ENCODE measurements at regions not wholly inside any gene's neighbourhood (a gene's known extent, or its start where the extent isn't known, plus 50 kb on each side); places are given as distances from the start of the nearest gene placed in this dataset.
"Not testable (repeated sequence)": the region's sequence is repeated elsewhere in the genome, so short reads cannot be mapped to it uniquely, and the experiment has no call there.

- DNase-seq (ENCODE audit: low read depth in 3 of 3): no peak
These were observed 275.3 kb downstream of the ALDH8A1 start for GRCh38 chr6:134674562-134674961.

DNA sequence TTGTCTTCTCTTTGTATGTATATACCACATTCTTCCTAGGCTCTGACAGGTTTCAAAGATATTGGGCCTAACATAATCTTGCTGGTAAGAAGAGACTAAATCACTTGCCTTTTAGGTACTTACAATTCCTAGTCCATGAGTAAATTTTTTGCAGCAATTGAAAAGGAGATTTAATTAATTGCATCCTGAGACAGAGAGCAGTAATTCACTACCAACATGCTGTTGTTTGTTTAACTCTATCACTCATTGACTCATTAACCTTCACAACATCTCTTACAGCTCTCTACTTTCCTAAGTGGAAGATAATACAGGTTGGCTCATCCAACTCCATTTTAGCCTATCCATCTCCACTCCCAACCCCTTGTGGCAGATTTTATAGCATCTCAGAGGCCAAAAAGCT is 280.4 kb downstream of the ALDH8A1 start:
- no peak for DNase-seq (ENCODE audit: low read depth in 3 of 3)

- DNase-seq (ENCODE audit: low read depth in 3 of 3): no peak
These were observed 282.8 kb downstream of the ALDH8A1 start for GRCh38 chr6:134667111-134667510.

- DNase-seq (ENCODE audit: low read depth in 3 of 3): no peak
These were observed 283.8 kb downstream of the ALDH8A1 start for GRCh38 chr6:134666125-134666524.

DNA sequence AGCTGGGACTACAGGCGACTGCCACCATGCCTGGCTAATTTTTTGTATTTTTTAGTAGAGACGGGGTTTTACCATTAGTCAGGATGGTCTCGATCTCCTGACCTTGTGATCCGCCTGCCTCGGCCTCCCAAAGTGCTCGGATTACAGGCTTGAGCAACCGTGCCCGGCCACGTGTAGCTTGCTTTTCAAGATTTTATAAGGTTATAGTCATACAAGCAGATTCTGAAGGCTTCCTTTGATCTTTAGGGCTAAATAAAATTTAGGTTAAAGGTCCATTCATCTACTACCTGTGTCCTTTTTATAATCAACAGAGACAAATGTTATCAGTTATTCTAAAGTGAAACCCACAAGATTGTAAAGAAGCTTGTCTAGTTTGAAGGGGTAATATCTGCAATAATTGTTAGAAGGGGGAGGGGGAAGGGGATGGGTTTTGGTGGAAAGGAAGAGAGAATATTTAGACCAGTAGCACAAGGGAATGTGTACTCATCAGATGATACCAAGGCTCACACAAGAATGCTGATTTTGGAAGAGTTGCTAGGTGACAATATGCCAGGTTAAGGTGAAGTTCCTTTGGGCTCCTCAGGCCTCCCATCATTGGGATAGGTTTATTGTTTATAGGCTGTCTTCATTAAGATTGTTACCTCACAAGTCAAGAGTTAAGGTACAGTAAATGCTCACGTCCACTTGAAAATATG is 284.7 kb downstream of the ALDH8A1 start:
- no peak for DNase-seq (ENCODE audit: low read depth in 3 of 3)

DNA sequence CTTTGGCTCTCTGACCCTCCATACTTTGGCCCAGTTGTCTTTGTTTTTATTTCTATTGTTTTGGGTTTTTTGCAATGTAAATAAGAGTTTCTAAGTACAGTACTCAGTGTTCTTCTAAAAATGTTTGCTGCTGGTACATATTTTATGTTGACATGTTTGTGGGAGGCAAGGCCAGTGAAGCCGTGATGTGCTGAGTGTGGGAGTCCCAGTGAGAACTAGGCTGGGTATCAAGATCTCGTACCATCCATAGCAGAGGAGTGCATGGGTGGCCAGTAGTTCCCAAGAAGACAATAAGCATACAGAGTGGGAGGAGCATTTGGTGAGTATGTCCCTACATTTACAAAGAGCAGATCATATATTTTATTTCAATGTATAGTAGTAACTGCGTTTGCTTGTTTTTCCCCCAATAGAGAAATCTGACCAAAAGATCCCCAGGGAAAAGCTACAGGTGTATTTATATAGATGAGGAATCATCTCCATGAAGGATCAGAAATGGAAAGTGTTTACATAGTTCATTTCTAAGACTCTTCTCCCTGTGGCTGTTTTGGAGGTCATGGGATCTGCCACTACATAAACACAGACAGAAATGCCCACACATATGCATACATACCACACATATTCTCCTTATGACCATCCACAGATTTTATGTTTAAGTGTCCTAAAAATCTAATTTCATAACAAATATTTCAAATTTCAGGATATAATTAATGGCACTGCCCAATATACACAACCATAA is 285.9 kb downstream of the ALDH8A1 start:
- DNase-seq (ENCODE audit: low read depth in 3 of 3): no peak

DNA sequence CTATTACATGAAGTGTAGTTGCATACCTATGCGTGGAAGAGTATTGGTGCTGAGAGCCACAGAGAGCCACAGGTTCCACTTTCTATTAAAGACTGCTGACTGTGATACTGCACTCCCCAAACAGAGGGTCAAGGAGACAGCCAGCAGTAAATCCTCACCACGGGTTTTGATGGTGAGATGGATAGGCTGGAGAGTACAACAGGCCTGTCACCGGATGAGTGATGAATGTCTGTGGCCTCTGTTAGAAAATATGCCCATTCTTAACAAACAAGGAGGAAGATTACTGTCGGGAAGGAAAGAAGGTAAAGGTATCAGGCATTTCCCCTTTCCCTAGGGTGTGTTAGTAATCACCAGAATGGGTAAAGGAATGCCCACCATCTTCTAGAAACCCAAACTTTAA is 286.5 kb downstream of the ALDH8A1 start:
- DNase-seq (ENCODE audit: low read depth in 3 of 3): no peak

GRCh38 chr6:134662077-134662700 is 287.7 kb downstream of the ALDH8A1 start:
- DNase-seq (ENCODE audit: low read depth in 3 of 3): no peak

- not testable (repeated sequence) for DNase-seq (ENCODE audit: low read depth in 3 of 3)
These were observed 290.0 kb downstream of the ALDH8A1 start for GRCh38 chr6:134659885-134660284.

- no peak for DNase-seq (ENCODE audit: low read depth in 3 of 3)
These were observed 291.3 kb downstream of the ALDH8A1 start for GRCh38 chr6:134658596-134658995.

DNA sequence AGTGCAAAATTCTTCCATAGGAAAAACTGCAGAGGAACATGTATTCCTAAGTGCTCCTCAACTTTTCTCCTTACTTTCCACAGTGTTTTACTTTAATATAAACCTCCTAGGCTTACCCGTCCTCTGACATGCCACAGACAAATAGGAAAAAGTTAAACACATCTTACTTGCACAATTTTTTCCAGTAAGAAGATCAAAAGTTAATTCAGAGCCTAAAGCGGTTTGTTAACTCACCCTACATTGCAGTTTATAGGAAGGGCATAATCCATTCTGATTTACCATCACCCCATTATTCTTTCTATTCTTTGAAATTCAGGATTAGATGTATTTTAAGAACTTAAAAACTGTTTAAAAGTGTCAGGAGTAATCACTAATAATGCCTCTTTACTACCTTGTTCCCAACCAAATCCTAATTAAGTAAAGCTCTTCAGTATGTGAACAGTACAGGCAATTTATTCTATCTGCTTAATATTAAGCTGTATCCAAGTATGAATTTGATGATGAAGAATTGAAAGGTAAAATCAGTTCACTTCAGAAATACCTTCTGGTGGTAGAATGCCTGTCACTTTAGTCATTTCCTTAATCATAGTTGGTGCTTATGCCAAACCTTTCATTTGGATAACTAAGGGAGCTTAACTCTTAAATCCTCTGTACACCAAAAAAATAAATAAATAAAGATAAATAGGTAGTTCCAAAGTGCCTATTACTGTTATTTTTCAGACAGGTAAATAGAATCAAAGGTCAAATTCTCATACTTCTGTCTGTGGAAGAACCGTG is 292.0 kb downstream of the ALDH8A1 start:
- no peak for DNase-seq (ENCODE audit: low read depth in 3 of 3)

DNA sequence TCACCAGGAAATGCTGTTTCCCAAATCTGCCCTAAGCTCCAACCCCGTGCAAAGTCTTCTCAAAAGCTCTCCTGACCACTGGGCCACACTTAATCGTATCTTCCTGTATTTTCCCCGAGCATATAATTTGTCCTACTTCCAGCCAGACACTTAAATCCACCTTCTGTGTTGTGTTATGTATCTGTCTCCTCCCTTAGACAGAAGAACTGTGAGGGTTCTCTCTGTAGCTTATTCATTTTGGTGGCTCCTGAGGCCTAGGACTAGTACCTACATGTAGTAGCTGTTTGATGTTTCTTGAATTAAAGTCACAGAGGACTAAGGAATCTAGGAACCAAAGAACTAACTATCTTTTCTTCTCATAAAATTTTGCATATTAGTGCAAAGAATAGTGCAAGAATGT is 292.6 kb downstream of the ALDH8A1 start:
- DNase-seq (ENCODE audit: low read depth in 3 of 3): no peak

GRCh38 chr6:134654751-134655150 is 295.1 kb downstream of the ALDH8A1 start:
- no peak for DNase-seq (ENCODE audit: low read depth in 3 of 3)

GRCh38 chr6:134651519-134651918 is 298.4 kb downstream of the ALDH8A1 start:
- DNase-seq (ENCODE audit: low read depth in 3 of 3): no peak

DNA sequence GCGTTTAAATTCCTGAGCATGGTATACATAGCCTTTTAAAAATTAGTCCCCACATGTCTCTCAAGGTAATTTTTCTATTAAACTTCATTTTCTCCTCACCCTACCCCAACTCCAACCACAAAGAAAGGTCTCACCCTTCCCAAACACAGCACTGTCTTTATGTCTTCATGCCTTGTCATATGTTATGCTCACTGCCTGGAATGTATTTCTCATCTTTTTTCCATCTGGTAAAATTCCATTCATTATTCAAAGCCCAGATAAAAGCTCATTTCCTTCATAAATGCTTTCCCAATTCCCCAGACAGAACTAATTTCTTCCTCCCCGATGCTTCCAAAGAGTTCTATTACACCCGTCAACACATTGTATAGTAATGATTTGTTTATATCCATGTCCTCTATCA is 302.0 kb downstream of the ALDH8A1 start:
- DNase-seq (ENCODE audit: low read depth in 3 of 3): no peak

GRCh38 chr6:134642819-134643218 is 307.1 kb downstream of the ALDH8A1 start:
- no peak for DNase-seq (ENCODE audit: low read depth in 3 of 3)

GRCh38 chr6:134642279-134642678 is 307.6 kb downstream of the ALDH8A1 start:
- no peak for DNase-seq (ENCODE audit: low read depth in 3 of 3)

GRCh38 chr6:134640975-134641429 is 308.9 kb downstream of the ALDH8A1 start:
- DNase-seq (ENCODE audit: low read depth in 3 of 3): peak; percentile 43 to 71 (median 68)

GRCh38 chr6:134640229-134640628 is 309.7 kb downstream of the ALDH8A1 start:
- no peak for DNase-seq (ENCODE audit: low read depth in 3 of 3)

GRCh38 chr6:134637847-134638437 is 312.0 kb downstream of the ALDH8A1 start:
- DNase-seq (ENCODE audit: low read depth in 3 of 3): no peak

DNA sequence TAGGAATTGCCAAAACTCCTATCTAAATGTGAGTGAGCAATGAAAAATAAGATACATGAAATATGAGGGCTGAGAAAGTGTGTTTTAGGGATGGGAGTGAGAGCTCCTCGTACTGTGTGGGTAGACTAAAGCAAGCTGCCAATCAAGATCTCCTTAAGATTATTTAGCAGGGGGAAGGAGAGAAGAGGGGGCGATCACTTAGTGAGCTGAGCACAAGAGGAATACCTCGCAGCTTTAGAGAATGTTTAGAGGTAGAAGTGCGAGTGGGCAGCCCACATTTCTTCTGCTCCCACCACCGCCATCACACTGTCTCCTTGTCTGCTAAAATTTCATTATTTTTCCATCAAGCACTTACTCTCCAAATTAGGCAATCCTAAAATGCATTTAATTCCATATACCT is 312.6 kb downstream of the ALDH8A1 start:
- DNase-seq (ENCODE audit: low read depth in 3 of 3): no peak

Measured in stimulated activated CD4-positive, alpha-beta T cell treated with anti-CD3 and anti-CD28 coated beads, TNF-alpha, amount 100 ng/mL, for 4 hours (primary cell).